Activated naive CD4-positive, alpha-beta T cell treated with anti-CD3 and anti-CD28 coated beads for 36 hours (primary cell): ENCODE measurements at regions not wholly inside any gene's neighbourhood (a gene's known extent, or its start where the extent isn't known, plus 50 kb on each side); places are given as distances from the start of the nearest gene placed in this dataset.

Experiments used
- CTCF ChIA-PET: fragments of 350-600 bp; sonication (Branson Sonifier 250); formaldehyde crosslinking; loops from one replicate; lab custom pipeline; 2021; ENCODE audit warnings: antibody characterized with exemption; lab: Charles Lee
- DNase-seq: peaks from one replicate; pipeline ENCODE4 v3.0.0-alpha.2; 2020
- H3K27ac Mint-ChIP-seq: one replicate; pipeline ENCODE4 v1.8.0; 2021; ENCODE audit warnings: mild to moderate bottlenecking, mixed read lengths
- H3K27me3 Mint-ChIP-seq: one replicate; pipeline ENCODE4 v1.8.0; 2021; ENCODE audit warnings: low read depth, mixed read lengths
- H3K36me3 Mint-ChIP-seq: one replicate; pipeline ENCODE4 v1.8.0; 2021; ENCODE audit warnings: low read depth, mixed read lengths
- H3K4me1 Mint-ChIP-seq: one replicate; pipeline ENCODE4 v1.8.0; 2021; ENCODE audit warnings: low read depth, mixed read lengths
- H3K4me3 Mint-ChIP-seq: one replicate; pipeline ENCODE4 v1.8.0; 2021; ENCODE audit warnings: mild to moderate bottlenecking, moderate library complexity, mixed read lengths
- H3K9me3 Mint-ChIP-seq: one replicate; pipeline ENCODE4 v1.8.0; 2021; ENCODE audit warnings: mixed read lengths
- intact Hi-C: fragments of 100-400 bp; cut with micrococcal nuclease; formaldehyde crosslinking; loops from one replicate; pipeline ENCODE4 v1.15.1; 2023

DNA sequence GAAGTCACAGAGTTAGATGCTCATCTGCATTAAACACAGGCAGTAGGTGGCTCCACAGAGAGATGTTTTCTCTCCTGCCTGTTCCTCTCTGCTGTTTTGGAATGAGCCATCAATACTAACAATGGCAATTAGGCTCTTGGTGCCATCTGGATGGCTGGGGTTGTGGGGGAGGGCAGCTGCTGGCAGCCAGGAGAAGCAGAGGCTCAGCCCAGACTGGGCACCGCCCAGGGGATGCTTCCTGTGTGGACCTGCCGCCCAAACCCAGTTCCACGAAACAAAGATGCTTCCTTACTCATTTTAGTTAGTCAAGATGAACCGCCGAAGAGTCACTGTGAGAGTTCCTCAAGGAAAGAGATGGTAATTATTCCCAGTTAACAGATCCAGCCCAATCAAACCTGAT, 50.8 kb upstream of the PCDH8 start:
- no peaks in the 10 kb centered on the region for H3K9me3 Mint-ChIP-seq
- intact Hi-C loops: loop anchor here (10.0 kb wide), 1 partner anchor 66 kb away; no protein-coding TSS in a partner anchor
- DNase-seq: no peak
- CTCF ChIA-PET: no interaction called here
- H3K4me1 Mint-ChIP-seq: no peaks in the 10 kb centered on the region
- H3K4me3 Mint-ChIP-seq: no peak overlapping the region
- H3K36me3 Mint-ChIP-seq: no peaks in the 10 kb centered on the region
- H3K27me3 Mint-ChIP-seq: peaks cover 1% of the 10 kb centered on the region
- H3K27ac Mint-ChIP-seq: no peak overlapping the region
